CD4-positive, alpha-beta T cell treated with Interferon alpha-2 for 1 hour (primary cell): ENCODE measurements at regions not wholly inside any gene's neighbourhood (a gene's known extent, or its start where the extent isn't known, plus 50 kb on each side); places are given as distances from the start of the nearest gene placed in this dataset.
"Not testable (repeated sequence)": the region's sequence is repeated elsewhere in the genome, so short reads cannot be mapped to it uniquely, and the experiment has no call there.

Experiments
- DNase-seq, 2 donors: peaks; one replicate each; pipeline ENCODE4 v3.0.0-alpha.2; 2020 to 2022

- DNase-seq = no peak
Measured at GRCh38 chr16:59683709-59684108, 949.6 kb upstream of the GOT2 start.

GRCh38 chr16:59665618-59666220 lies 931.6 kb upstream of the GOT2 start:
- DNase-seq = no peak

GRCh38 chr16:59658572-59658971 lies 924.5 kb upstream of the GOT2 start:
- DNase-seq = no peak

GRCh38 chr16:59655031-59655430 lies 920.9 kb upstream of the GOT2 start:
- no peak for DNase-seq

- DNase-seq = no peak
Measured at GRCh38 chr16:59654455-59654854, 920.3 kb upstream of the GOT2 start.

GRCh38 chr16:59651662-59652061 lies 917.5 kb upstream of the GOT2 start:
- DNase-seq = no peak

- DNase-seq = no peak
Measured at GRCh38 chr16:59645194-59645593, 911.1 kb upstream of the GOT2 start.

GRCh38 chr16:59635674-59636073 lies 901.6 kb upstream of the GOT2 start:
- DNase-seq = no peak

- DNase-seq = no peak
Measured at GRCh38 chr16:59634951-59635350, 900.8 kb upstream of the GOT2 start.

GRCh38 chr16:59634004-59634579 lies 900.0 kb upstream of the GOT2 start:
- no peak for DNase-seq

GRCh38 chr16:59632276-59632855 lies 898.2 kb upstream of the GOT2 start:
- DNase-seq = no peak

GRCh38 chr16:59624381-59624780 lies 890.3 kb upstream of the GOT2 start:
- DNase-seq = not testable (repeated sequence)

GRCh38 chr16:59614466-59615240 lies 880.5 kb upstream of the GOT2 start:
- DNase-seq = no peak

- DNase-seq = not testable (repeated sequence)
Measured at GRCh38 chr16:59612910-59613620, 878.9 kb upstream of the GOT2 start.

GRCh38 chr16:59612094-59612493 lies 878.0 kb upstream of the GOT2 start:
- no peak for DNase-seq

GRCh38 chr16:59611556-59611955 lies 877.4 kb upstream of the GOT2 start:
- no peak for DNase-seq

GRCh38 chr16:59605706-59606105 lies 871.6 kb upstream of the GOT2 start:
- no peak for DNase-seq

GRCh38 chr16:59604354-59604753 lies 870.2 kb upstream of the GOT2 start:
- no peak for DNase-seq

GRCh38 chr16:59601452-59601851 lies 867.3 kb upstream of the GOT2 start:
- DNase-seq = no peak

GRCh38 chr16:59597269-59597668 lies 863.2 kb upstream of the GOT2 start:
- no peak for DNase-seq

- no peak for DNase-seq
Measured at GRCh38 chr16:59596693-59597092, 862.6 kb upstream of the GOT2 start.

GRCh38 chr16:59593194-59593661 lies 859.1 kb upstream of the GOT2 start:
- DNase-seq = no peak

- no peak for DNase-seq
Measured at GRCh38 chr16:59591480-59591879, 857.4 kb upstream of the GOT2 start.
